ENCODE measurements at regions not wholly inside any gene's neighbourhood (a gene's known extent, or its start where the extent isn't known, plus 50 kb on each side); places are given as distances from the start of the nearest gene placed in this dataset.
"Not testable (repeated sequence)": the region's sequence is repeated elsewhere in the genome, so short reads cannot be mapped to it uniquely, and the experiment has no call there.

- DNase-seq = no peak
Observed at GRCh38 chr15:88995449-88995848, 82.3 kb upstream of the MFGE8 start.

GRCh38 chr15:88997531-88997930 lies 84.4 kb upstream of the MFGE8 start:
- no peak for DNase-seq

GRCh38 chr15:88998980-88999713 lies 86.0 kb upstream of the MFGE8 start:
- no peak for DNase-seq

- DNase-seq = not testable (repeated sequence)
Observed at GRCh38 chr15:89001708-89002275, 86.5 kb upstream of the ABHD2 start.

GRCh38 chr15:89002281-89002761 lies 85.9 kb upstream of the ABHD2 start:
- DNase-seq = no peak

- DNase-seq = no peak
Observed at GRCh38 chr15:89002830-89003229, 85.4 kb upstream of the ABHD2 start.

- no peak for DNase-seq
Observed at GRCh38 chr15:89003865-89004725, 84.2 kb upstream of the ABHD2 start.

GRCh38 chr15:89004726-89005030 lies 83.6 kb upstream of the ABHD2 start:
- DNase-seq = no peak

- DNase-seq = not testable (repeated sequence)
Observed at GRCh38 chr15:89007527-89007926, 80.7 kb upstream of the ABHD2 start.

- DNase-seq = no peak
Observed at GRCh38 chr15:89007989-89008388, 80.3 kb upstream of the ABHD2 start.

- no peak for DNase-seq
Observed at GRCh38 chr15:89009080-89009479, 79.2 kb upstream of the ABHD2 start.

GRCh38 chr15:89015412-89016097 lies 72.7 kb upstream of the ABHD2 start:
- no peak for DNase-seq

GRCh38 chr15:89016549-89017041 lies 71.7 kb upstream of the ABHD2 start:
- peak; percentile 39 for DNase-seq

GRCh38 chr15:89017370-89018066 lies 70.7 kb upstream of the ABHD2 start:
- peak; percentile 36 for DNase-seq

GRCh38 chr15:89018207-89018606 lies 70.0 kb upstream of the ABHD2 start:
- no peak for DNase-seq

GRCh38 chr15:89019436-89019835 lies 68.8 kb upstream of the ABHD2 start:
- DNase-seq = no peak

- DNase-seq = no peak
Observed at GRCh38 chr15:89021224-89021623, 67.0 kb upstream of the ABHD2 start.

GRCh38 chr15:89021886-89022285 lies 66.4 kb upstream of the ABHD2 start:
- not testable (repeated sequence) for DNase-seq

GRCh38 chr15:89023311-89023961 lies 64.8 kb upstream of the ABHD2 start:
- no peak for DNase-seq

GRCh38 chr15:89024418-89024817 lies 63.8 kb upstream of the ABHD2 start:
- DNase-seq = no peak

- DNase-seq = no peak
Observed at GRCh38 chr15:89026167-89026566, 62.1 kb upstream of the ABHD2 start.
